ENCODE measurements at regions not wholly inside any gene's neighbourhood (a gene's known extent, or its start where the extent isn't known, plus 50 kb on each side); places are given as distances from the start of the nearest gene placed in this dataset.
"Not testable (repeated sequence)": the region's sequence is repeated elsewhere in the genome, so short reads cannot be mapped to it uniquely, and the experiment has no call there.

DNA sequence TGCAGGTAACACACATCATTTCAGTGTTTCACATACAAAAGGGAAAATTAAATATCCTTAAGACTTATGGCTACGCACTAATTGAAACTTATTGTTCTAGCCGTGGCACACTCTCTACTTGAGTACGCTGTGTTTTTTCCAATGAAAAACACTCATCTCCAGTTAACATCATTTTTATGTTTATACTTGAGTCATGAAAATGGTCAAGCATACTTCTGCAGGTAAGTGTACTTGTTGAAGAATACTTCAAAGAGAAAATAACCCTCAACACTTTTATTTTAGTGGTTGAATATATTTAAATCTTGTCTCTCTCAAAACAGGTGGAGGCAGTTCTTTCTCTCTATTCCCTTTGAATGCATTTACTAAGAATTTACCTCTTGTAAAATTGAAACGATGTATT is 538.7 kb upstream of the PCDH7 start:
- peaks cover 5 to 6% of the 10 kb centered on the region in 2 donors for H3K9me3 Mint-ChIP-seq
- H3K36me3 Mint-ChIP-seq: no peaks in the 10 kb centered on the region
- DNase-seq: no peak
- H3K4me1 Mint-ChIP-seq: no peaks in the 10 kb centered on the region
- no peak overlapping the region for H3K4me3 Mint-ChIP-seq
- no peak for ATAC-seq (replicated peaks)
- no peaks in the 10 kb centered on the region for H3K27me3 Mint-ChIP-seq
- no peak overlapping the region for H3K27ac Mint-ChIP-seq

DNA sequence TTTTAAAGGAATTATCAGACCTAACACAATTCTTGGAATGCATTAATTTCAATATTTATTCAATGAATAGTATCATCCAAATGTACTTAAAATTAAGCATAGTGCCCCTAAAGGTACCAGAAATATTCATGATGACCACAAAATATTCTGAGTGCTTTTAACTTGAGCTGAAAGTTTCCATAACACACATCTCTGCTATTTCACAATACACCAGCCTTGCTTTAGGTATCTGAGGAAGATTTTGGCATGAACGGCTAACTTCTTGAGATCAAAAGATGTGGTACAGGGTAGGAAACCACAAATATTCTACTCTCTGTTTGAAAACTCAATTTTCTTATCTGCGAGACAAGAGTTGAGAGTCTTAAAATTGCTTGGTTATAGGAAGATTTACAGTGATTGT is 538.3 kb upstream of the PCDH7 start:
- H3K27me3 Mint-ChIP-seq: no peaks in the 10 kb centered on the region
- no peak overlapping the region for H3K4me3 Mint-ChIP-seq
- H3K4me1 Mint-ChIP-seq: no peaks in the 10 kb centered on the region
- DNase-seq (no peak), ATAC-seq (replicated peaks) (no peak)
- H3K9me3 Mint-ChIP-seq: peaks cover 5 to 6% of the 10 kb centered on the region in 2 donors
- H3K27ac Mint-ChIP-seq: no peak overlapping the region
- H3K36me3 Mint-ChIP-seq: no peaks in the 10 kb centered on the region

DNA sequence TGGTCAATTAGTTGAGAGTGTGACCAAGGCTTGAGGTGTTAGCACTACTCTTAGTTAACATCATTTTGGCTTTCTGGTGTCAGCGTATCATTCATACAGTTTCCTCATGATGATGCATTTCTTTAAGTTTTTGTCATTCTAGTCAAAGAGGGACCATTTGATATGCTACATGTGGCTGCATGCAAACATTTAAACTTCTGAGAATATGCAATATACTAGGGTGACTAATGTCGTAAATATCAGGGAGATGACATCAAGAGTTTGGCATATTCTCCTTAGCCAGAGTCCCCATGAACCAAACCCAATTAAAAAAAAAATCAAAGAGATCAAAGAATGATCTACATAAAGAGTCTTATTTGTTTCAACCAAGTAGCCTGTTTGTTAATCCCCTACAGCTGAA is 537.4 kb upstream of the PCDH7 start:
- H3K9me3 Mint-ChIP-seq: peaks cover 5 to 6% of the 10 kb centered on the region in 2 donors
- H3K27me3 Mint-ChIP-seq: no peaks in the 10 kb centered on the region
- H3K27ac Mint-ChIP-seq: no peak overlapping the region
- no peak overlapping the region for H3K4me3 Mint-ChIP-seq
- ATAC-seq (replicated peaks) (no peak), DNase-seq (no peak)
- no peaks in the 10 kb centered on the region for H3K36me3 Mint-ChIP-seq
- H3K4me1 Mint-ChIP-seq: no peaks in the 10 kb centered on the region

DNA sequence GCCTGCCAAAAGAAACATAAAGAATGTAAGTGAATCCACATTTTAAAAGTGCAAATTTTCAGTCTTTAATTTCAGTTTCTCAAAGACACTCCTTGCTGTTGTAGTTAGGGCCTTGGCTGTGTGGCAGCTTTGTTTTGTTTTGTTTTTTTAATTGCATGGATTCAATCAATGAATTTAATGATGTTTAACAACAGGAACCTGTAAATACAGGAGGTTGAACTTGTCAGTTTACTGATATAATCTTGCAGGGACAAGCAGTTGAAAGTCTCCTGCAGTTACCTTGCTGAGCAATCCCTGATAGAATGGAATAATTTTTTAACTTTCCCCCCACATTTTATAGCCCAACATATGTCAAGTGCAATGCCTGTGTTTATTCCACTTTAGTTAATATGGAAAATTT is 528.3 kb upstream of the PCDH7 start:
- ATAC-seq (replicated peaks) (no peak), DNase-seq (no peak)
- H3K9me3 Mint-ChIP-seq: peaks cover 2 to 7% of the 10 kb centered on the region in 2 donors
- no peaks in the 10 kb centered on the region for H3K36me3 Mint-ChIP-seq
- no peak overlapping the region for H3K27ac Mint-ChIP-seq
- H3K4me3 Mint-ChIP-seq: no peak overlapping the region
- H3K4me1 Mint-ChIP-seq: no peaks in the 10 kb centered on the region
- no peaks in the 10 kb centered on the region for H3K27me3 Mint-ChIP-seq

DNA sequence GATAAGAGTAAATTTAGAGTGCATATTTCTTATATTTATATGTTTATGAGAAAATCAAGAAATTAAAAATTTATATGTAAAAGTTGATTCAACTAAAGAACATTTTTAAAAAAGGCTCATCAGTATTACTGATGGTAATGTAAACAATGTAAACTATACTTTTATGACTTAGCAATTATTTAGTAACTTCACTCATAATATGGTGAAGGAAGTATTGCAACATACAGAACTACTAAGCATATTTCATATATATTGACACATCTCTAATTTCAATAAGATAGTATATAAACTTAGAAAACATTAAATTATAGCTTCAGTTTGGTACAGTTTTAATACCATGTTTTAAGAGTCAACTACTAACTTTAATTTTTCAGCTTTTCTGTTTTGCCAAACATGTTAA is 512.8 kb upstream of the PCDH7 start:
- no peaks in the 10 kb centered on the region for H3K27me3 Mint-ChIP-seq
- no peaks in the 10 kb centered on the region for H3K36me3 Mint-ChIP-seq
- H3K9me3 Mint-ChIP-seq: peaks cover 9 to 15% of the 10 kb centered on the region in 2 donors
- no peak overlapping the region for H3K27ac Mint-ChIP-seq
- ATAC-seq (replicated peaks) (no peak), DNase-seq (no peak)
- no peak overlapping the region for H3K4me3 Mint-ChIP-seq
- H3K4me1 Mint-ChIP-seq: no peaks in the 10 kb centered on the region

DNA sequence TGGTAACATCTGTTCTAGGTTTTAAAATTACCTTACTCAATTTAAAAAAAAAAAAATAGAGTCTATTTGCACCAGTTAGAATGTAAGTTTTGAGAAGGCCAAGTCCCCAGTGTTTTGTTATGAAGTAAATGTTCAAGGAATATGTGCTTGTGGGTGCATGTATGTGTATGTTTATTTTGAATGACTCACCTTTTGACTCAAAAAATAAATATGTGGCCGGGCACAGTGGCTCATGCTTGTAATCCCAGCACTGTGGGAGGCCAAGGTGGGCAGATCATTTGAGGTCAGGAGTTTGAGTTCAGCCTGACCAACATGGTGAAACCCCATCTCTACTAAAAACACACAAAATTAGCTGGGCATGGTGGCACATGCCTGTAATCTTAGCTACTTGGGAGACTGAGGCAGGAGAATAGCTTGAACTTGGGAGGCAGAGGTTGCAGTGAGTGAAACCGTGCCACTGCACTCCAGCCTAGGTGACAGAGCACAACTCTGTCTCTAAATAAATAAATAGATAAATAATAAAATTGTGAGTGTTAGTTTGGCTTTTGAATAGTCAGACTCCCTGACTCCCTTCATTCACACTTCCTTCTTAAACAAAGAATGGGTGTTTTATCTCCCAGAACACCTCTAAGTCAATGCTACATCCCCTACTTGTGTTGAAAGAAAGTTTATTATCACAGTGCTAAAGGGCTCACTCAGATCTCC is 511.3 kb upstream of the PCDH7 start:
- no peaks in the 10 kb centered on the region for H3K27me3 Mint-ChIP-seq

DNA sequence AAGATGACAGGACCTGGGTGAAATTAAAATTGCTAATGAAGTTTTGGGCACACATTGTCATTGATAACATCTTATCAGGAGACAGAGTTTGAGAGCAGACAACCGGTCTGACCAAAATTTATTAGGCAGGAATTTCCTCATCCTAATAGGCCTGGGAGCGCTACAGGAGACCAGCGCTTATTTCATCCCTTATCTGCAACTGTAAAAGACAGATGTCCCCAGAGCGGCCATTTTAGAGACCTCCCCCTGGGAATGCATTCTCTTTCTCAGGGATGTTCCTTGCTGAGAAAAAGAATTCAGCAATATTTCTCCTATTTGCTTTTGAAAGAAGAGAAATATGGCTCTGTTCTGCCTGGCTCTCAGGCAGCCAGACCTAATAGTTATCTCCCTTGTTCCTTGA is 504.2 kb upstream of the PCDH7 start:
- DNase-seq; H3K4me1 Mint-ChIP-seq; H3K36me3 Mint-ChIP-seq; H3K4me3 Mint-ChIP-seq; H3K27ac Mint-ChIP-seq; ATAC-seq (replicated peaks); H3K27me3 Mint-ChIP-seq: not testable (repeated sequence)
- H3K9me3 Mint-ChIP-seq: peaks cover 9 to 14% of the 10 kb centered on the region in 2 donors

More for the DNA sequence above, 511.3 kb upstream of the PCDH7 start:
- Mint-ChIP-seq H3K9me3 (peaks cover 7% of the 10 kb centered on the region in 2 donors), H3K4me3 (no peak overlapping the region), H3K36me3 (no peaks in the 10 kb centered on the region), H3K27ac (no peak overlapping the region), H3K4me1 (no peaks in the 10 kb centered on the region)
- ATAC-seq (replicated peaks): no peak
- DNase-seq: no peak

DNA sequence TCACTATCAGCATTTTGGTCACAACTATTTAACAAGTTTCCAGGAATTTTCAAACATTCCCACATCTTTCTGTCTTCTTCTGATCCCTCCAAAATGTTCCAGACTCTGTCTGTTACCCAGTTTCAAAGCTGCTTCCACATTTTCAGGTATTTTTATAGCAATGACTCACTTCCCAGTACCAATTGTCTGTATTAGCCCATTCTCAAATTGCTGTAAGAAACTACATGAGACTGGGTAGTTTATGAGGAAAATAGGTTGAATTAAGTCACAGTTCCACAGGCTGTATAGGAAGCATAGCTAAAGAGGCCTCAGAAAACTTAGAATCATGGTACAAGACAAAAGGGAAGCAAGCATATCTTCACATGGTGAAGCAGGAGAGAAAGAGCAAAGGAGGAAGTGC is 475.0 kb upstream of the PCDH7 start:
- no peaks in the 10 kb centered on the region for H3K4me1 Mint-ChIP-seq
- H3K27me3 Mint-ChIP-seq: no peaks in the 10 kb centered on the region
- H3K9me3 Mint-ChIP-seq: peaks cover 11 to 16% of the 10 kb centered on the region in 2 donors
- DNase-seq: no peak
- no peak overlapping the region for H3K27ac Mint-ChIP-seq
- ATAC-seq (replicated peaks): no peak
- H3K4me3 Mint-ChIP-seq: no peak overlapping the region
- no peaks in the 10 kb centered on the region for H3K36me3 Mint-ChIP-seq

DNA sequence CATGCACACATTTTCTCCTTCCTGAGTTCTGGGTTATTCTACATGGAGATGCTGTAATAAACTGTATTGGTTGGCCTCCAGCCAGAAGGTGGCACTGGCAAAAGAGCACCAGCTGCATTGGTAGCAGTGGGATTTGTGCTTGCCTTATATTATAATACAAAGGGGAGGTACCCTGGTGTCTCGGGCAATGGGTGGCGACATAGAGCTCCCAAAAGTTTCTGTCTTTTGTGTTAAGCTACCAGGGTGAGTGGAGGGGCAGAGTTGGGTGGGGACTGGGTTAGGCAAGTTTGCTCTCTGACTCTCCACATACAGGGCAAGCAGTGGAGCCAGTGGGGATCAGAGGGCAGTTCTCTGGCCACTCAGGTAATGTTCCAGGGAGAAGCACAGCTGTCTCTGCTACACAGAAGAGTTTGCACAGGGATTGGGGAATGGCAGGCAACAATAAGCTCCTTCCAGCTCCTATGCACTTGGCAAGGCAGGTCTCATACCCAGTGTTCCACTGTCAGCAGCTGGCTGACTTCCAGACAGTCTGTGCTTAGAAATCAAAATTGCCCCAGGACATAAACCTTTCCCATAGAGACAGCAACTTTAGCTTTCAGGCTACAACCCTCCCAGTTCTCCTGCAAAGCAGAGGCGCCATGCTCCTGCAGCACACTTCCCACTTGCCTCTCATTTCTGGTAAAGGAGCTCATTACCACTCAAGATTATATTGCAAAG is 463.9 kb upstream of the PCDH7 start:
- H3K36me3 Mint-ChIP-seq: no peaks in the 10 kb centered on the region
- no peak overlapping the region for H3K27ac Mint-ChIP-seq
- peaks cover 5 to 9% of the 10 kb centered on the region in 2 donors for H3K9me3 Mint-ChIP-seq
- ATAC-seq (replicated peaks) (no peak), DNase-seq (no peak)
- H3K4me1 Mint-ChIP-seq: no peaks in the 10 kb centered on the region
- no peak overlapping the region for H3K4me3 Mint-ChIP-seq
- H3K27me3 Mint-ChIP-seq: no peaks in the 10 kb centered on the region

DNA sequence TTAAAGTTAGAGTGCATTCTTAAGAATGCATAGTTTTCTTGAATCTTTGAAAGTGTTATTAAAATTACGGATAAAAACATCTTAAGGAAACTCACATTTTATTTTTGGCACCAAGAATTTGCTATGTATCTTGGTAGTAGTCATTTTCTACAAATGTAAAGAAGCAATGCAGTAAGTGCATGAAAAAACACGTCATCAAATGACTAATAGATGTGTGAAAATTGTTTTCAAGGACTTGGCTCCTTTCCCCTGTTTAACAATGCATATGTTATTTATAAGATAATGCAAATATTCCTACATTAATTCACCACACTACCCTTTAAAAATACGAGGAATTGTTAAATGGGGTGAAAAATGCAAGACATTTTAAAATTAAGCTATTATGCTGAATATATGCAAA is 461.2 kb upstream of the PCDH7 start:
- Mint-ChIP-seq H3K4me3 (no peak overlapping the region), H3K27ac (no peak overlapping the region), H3K9me3 (peaks cover 3 to 4% of the 10 kb centered on the region in 2 donors), H3K27me3 (no peaks in the 10 kb centered on the region), H3K4me1 (no peaks in the 10 kb centered on the region), H3K36me3 (no peaks in the 10 kb centered on the region)
- DNase-seq: no peak
- ATAC-seq (replicated peaks): no peak

DNA sequence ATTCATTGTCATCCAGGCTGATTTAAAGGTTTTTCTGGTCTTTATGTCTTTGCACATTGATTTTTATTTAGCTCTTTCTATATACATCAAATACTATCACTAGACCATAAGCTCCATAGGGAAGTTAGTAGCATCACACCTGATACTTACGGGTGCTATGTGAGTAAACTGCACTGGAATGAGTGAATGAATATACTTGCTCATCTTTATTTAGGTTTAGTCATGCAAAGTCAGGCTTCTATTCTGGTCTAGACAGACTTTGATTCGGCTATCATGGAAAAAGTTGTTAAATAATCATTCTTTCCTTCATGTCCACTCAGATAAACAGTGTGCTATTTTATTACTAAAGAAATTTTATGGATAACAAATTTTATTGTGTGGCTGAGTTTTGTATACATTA is 457.8 kb upstream of the PCDH7 start:
- Mint-ChIP-seq H3K27me3 (no peaks in the 10 kb centered on the region), H3K36me3 (no peaks in the 10 kb centered on the region), H3K4me1 (no peaks in the 10 kb centered on the region), H3K4me3 (no peak overlapping the region), H3K9me3 (no peaks in the 10 kb centered on the region), H3K27ac (no peak overlapping the region)
- ATAC-seq (replicated peaks) (no peak), DNase-seq (no peak)

DNA sequence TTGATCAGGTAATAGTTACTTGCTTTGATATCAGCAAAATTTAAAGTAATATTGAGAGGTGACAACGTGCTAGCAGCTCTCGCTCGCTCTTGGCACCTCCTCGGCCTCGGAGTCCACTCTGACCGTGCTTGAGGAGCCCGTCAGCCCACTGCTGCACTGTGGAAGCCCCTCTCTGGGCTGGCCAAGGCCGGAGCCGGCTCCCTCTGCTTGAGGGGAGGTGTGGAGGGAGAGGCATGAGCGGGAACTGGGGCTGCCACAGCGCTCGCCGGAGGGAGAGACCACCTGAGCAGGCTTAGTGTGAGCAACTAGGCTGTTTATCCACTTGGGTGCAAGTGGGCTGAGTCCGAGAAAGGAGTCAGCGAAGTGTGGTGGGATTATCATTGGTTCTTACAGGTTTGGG is 455.7 kb upstream of the PCDH7 start:
- ATAC-seq (replicated peaks): no peak
- no peak overlapping the region for H3K4me3 Mint-ChIP-seq
- no peaks in the 10 kb centered on the region for H3K36me3 Mint-ChIP-seq
- H3K9me3 Mint-ChIP-seq: peaks cover 0 to 2% of the 10 kb centered on the region in 2 donors
- DNase-seq: no peak
- H3K27ac Mint-ChIP-seq: no peak overlapping the region
- no peaks in the 10 kb centered on the region for H3K27me3 Mint-ChIP-seq
- H3K4me1 Mint-ChIP-seq: no peaks in the 10 kb centered on the region

DNA sequence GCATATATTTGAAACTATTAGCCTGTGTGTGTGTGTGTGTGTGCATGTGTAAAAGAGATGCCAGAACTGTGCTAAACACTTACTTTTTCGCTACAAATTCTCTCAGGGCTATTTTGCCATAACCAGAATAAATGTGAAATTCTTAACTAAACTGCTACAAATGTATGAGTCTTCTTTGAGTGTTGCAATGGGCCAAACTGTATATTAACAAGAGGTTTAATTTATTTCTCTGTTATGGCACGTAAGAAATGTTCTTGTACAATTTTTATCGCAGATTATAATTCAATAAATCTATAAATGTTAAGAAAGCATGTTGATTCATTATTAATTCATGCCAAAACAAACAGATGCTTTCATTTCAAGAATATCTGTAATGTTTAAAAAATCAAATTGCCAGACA is 454.5 kb upstream of the PCDH7 start:
- peaks cover 0 to 4% of the 10 kb centered on the region in 2 donors for H3K9me3 Mint-ChIP-seq
- DNase-seq (no peak), ATAC-seq (replicated peaks) (no peak)
- H3K27ac Mint-ChIP-seq: no peak overlapping the region
- H3K4me1 Mint-ChIP-seq: no peaks in the 10 kb centered on the region
- no peak overlapping the region for H3K4me3 Mint-ChIP-seq
- no peaks in the 10 kb centered on the region for H3K36me3 Mint-ChIP-seq
- no peaks in the 10 kb centered on the region for H3K27me3 Mint-ChIP-seq

DNA sequence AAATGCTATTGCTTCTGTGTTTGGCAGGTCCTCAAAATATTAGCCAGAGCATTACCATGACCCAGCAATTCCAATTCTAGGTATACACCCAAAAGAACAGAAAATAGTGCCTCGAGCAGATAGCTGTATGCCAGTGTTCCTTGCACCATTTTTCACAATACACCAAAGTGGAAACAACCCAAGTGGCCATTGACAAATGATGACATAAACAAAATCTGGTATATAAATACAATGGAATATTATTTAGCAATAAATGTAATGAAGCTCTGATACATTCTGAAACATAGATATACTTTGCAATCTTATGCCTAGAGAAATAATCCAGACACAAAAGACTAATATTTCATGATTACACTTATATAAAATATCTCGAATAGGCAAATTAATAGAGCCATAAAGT is 451.8 kb upstream of the PCDH7 start:
- no peak for ATAC-seq (replicated peaks)
- no peak overlapping the region for H3K27ac Mint-ChIP-seq
- DNase-seq: no peak
- no peaks in the 10 kb centered on the region for H3K27me3 Mint-ChIP-seq
- peaks cover 0 to 6% of the 10 kb centered on the region in 2 donors for H3K9me3 Mint-ChIP-seq
- no peaks in the 10 kb centered on the region for H3K36me3 Mint-ChIP-seq
- H3K4me3 Mint-ChIP-seq: no peak overlapping the region
- H3K4me1 Mint-ChIP-seq: no peaks in the 10 kb centered on the region

DNA sequence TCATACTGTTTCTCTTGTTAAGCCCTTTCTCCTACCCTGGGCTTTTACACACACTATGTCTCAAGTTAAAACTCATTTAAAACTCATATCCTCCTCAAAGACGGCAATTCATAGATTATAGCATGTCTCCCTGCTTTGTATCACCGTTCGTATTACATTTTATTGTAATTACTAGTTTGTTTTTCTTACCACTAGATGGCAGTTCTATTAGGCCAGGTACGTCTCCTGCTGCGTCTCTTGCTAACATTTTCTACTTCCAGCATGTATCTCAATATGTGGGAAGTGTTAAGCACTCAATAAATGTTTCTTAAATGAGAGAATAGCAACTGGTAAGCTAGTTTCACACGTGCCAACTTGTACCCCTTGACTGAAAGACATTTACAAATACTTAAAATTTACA is 450.3 kb upstream of the PCDH7 start:
- no peaks in the 10 kb centered on the region for H3K27me3 Mint-ChIP-seq
- no peak overlapping the region for H3K27ac Mint-ChIP-seq
- DNase-seq: no peak
- ATAC-seq (replicated peaks): no peak
- no peaks in the 10 kb centered on the region for H3K36me3 Mint-ChIP-seq
- H3K9me3 Mint-ChIP-seq: peaks cover 0 to 8% of the 10 kb centered on the region in 2 donors
- no peaks in the 10 kb centered on the region for H3K4me1 Mint-ChIP-seq
- H3K4me3 Mint-ChIP-seq: no peak overlapping the region

Data from stimulated activated naive B cell treated with anti-CD40 and anti-IgM and Interleukin-4, amounts not matched to agents 10 μg/mL and 1 μg/mL and 100 μg/mL, for 72 hours (primary cell).